ENCODE measurements at regions not wholly inside any gene's neighbourhood (a gene's known extent, or its start where the extent isn't known, plus 50 kb on each side); places are given as distances from the start of the nearest gene placed in this dataset.

DNA sequence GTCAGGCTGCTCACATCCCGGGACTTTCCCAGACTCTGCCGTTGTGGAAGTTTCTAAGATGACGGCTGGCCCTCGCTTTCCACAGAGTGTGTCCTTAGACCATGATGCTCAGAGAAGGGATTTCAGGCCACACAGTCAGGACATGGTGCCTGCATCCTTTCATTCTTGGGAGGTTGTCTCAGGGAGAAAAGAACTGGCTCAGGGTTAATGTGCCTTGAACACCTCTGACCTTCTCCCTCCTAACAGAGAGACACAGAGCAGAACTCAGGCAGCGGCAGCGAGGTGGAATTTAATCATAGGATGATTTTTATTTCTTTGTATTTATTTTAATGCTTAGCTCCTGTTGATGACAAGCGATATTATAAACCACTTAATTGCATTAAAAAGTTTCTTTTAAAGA lies 96.9 kb upstream of the ATP2B2 start:
- H3K27me3 ChIP-seq (ENCODE audit: control insufficient read depth, insufficient read depth, low read length) = no peaks in the 10 kb centered on the region; the same call in 1 of the 2 replicates
- intact Hi-C loops (cut with micrococcal nuclease; ENCODE audit: unreplicated experiment) = no loop called here
- CTCF ChIA-PET = no interaction called here

GRCh38 chr3:10602769-10603768 lies 97.7 kb upstream of the ATP2B2 start:
- no peaks in the 10 kb centered on the region for H3K36me3 ChIP-seq (ENCODE audit: control insufficient read depth, insufficient read depth, low read length)
- in situ Hi-C loops (cut with HindIII; ENCODE audit: low pct_unique_long_range_greater_than_20kb, low sequenced_read_pairs) (no loop called here), intact Hi-C loops (cut with micrococcal nuclease; ENCODE audit: unreplicated experiment) (no loop called here)
- TF ChIP-seq POLR2AphosphoS5 (IDR thresholded peaks at IDR 0.05; ENCODE audit: low read depth, low read length) = no peak
- TF ChIP-seq REST (IDR thresholded peaks at IDR 0.05; ENCODE audit: insufficient read depth in 1 of 2, low read depth in 2 of 2, low read length in 1 of 2) = no peak
- TF ChIP-seq, protein P1, sequence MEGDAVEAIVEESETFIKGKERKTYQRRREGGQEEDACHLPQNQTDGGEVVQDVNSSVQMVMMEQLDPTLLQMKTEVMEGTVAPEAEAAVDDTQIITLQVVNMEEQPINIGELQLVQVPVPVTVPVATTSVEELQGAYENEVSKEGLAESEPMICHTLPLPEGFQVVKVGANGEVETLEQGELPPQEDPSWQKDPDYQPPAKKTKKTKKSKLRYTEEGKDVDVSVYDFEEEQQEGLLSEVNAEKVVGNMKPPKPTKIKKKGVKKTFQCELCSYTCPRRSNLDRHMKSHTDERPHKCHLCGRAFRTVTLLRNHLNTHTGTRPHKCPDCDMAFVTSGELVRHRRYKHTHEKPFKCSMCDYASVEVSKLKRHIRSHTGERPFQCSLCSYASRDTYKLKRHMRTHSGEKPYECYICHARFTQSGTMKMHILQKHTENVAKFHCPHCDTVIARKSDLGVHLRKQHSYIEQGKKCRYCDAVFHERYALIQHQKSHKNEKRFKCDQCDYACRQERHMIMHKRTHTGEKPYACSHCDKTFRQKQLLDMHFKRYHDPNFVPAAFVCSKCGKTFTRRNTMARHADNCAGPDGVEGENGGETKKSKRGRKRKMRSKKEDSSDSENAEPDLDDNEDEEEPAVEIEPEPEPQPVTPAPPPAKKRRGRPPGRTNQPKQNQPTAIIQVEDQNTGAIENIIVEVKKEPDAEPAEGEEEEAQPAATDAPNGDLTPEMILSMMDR (IDR thresholded peaks at IDR 0.05) = no peak
- TF ChIP-seq TCF7L2 (IDR thresholded peaks at IDR 0.05; ENCODE audit: low read depth, low read length) = no peak
- TF ChIP-seq SIN3A (IDR thresholded peaks at IDR 0.05; ENCODE audit: borderline replicate concordance, insufficient read depth, low read depth, low read length) = no peak
- no peak for DNase-seq (ENCODE audit: low read depth, low spot score)
- H3K4me1 ChIP-seq (ENCODE audit: control insufficient read depth, insufficient read depth, low read length) = no peaks in the 10 kb centered on the region
- no peak overlapping the region for H3K4me3 ChIP-seq (ENCODE audit: low read depth in 2 of 2, low read length in 2 of 2)
- no peak overlapping the region for H3K27ac ChIP-seq (ENCODE audit: low read length)
- POLR2A ChIA-PET = no interaction called here
- no TSS peak for BruUV-seq (replicated peaks)
- ATAC-seq = no peak
- CTCF ChIA-PET = no interaction called here
- H3K9me3 ChIP-seq (ENCODE audit: control insufficient read depth, insufficient read depth, low read depth, low read length) = no peaks in the 10 kb centered on the region
- no peaks in the 10 kb centered on the region; the same call in 1 of the 2 replicates for H3K27me3 ChIP-seq (ENCODE audit: control insufficient read depth, insufficient read depth, low read length)

More for the DNA sequence above, 96.9 kb upstream of the ATP2B2 start:
- ATAC-seq (no peak), DNase-seq (ENCODE audit: low read depth, low spot score) (no peak)
- no peaks in the 10 kb centered on the region for H3K4me1 ChIP-seq (ENCODE audit: control insufficient read depth, insufficient read depth, low read length)
- in situ Hi-C loops (cut with HindIII; ENCODE audit: low pct_unique_long_range_greater_than_20kb, low sequenced_read_pairs) = no loop called here
- H3K27ac ChIP-seq (ENCODE audit: low read length) = no peak overlapping the region
- no peak for TF ChIP-seq POLR2AphosphoS5 (IDR thresholded peaks at IDR 0.05; ENCODE audit: low read depth, low read length)
- no peak for TF ChIP-seq REST (IDR thresholded peaks at IDR 0.05; ENCODE audit: insufficient read depth in 1 of 2, low read depth in 2 of 2, low read length in 1 of 2)
- TF ChIP-seq SIN3A (IDR thresholded peaks at IDR 0.05; ENCODE audit: borderline replicate concordance, insufficient read depth, low read depth, low read length) = no peak
- TF ChIP-seq TCF7L2 (IDR thresholded peaks at IDR 0.05; ENCODE audit: low read depth, low read length) = no peak
- H3K9me3 ChIP-seq (ENCODE audit: control insufficient read depth, insufficient read depth, low read depth, low read length) = no peaks in the 10 kb centered on the region
- no peak overlapping the region for H3K4me3 ChIP-seq (ENCODE audit: low read depth in 2 of 2, low read length in 2 of 2)
- BruUV-seq (replicated peaks) = no TSS peak
- POLR2A ChIA-PET = no interaction called here
- no peaks in the 10 kb centered on the region for H3K36me3 ChIP-seq (ENCODE audit: control insufficient read depth, insufficient read depth, low read length)
